HG03565 (cell line): ENCODE measurements at regions not wholly inside any gene's neighbourhood (a gene's known extent, or its start where the extent isn't known, plus 50 kb on each side); places are given as distances from the start of the nearest gene placed in this dataset.
"Not testable (repeated sequence)": the region's sequence is repeated elsewhere in the genome, so short reads cannot be mapped to it uniquely, and the experiment has no call there.

Experiments used
- ATAC-seq: cut with Tn5 transposase; IDR thresholded peaks from one replicate; pipeline ENCODE4 v1.9.1; 2021; ENCODE audit warnings: mild to moderate bottlenecking, moderate library complexity; ENCODE audit not compliant: unreplicated experiment

GRCh38 chr3:88403319-88403718 lies 253.6 kb downstream of the C3orf38 start:
- ATAC-seq: no peak

DNA sequence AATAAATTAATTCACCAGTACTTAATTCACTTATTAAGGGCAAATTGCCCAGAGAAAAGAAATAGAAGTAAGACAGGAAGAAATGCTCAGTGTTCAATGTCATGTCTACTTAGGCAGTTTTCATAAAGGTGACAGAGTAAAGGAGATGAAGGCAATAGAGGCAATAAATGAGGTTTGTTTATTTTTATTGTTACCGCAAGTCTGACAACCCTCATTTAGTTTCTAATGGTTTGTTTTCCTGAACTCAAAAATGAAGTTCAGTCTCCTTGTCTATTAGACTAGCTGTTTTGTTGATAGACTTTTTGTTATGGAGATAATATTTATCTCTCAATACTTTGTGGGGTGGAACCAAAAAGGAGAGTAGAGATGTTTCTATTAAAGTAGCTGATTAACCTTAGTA lies 258.3 kb downstream of the C3orf38 start:
- no peak for ATAC-seq

- ATAC-seq: no peak
Measured at GRCh38 chr3:88408935-88409334, 259.2 kb downstream of the C3orf38 start.

DNA sequence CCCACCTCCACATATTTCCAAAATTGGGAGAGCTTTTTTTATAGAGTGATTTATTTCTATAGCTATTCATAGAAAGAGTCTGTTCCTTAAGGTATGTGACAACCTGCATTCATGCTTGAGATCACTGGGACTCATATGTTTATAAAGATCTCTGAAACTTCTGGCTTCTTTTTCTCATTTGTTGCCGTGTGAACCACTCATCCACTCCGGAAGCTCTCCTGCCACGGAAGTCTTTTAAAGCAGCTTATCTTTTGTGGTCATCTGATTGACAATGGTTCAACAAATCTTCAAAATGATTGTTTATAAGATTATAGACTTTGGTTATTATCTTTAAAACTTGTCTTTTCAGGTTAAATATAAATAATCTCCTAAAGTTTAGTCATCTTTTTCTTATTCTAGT lies 260.5 kb downstream of the C3orf38 start:
- ATAC-seq: no peak

- ATAC-seq: no peak
Measured at GRCh38 chr3:88412346-88412745, 262.6 kb downstream of the C3orf38 start.

DNA sequence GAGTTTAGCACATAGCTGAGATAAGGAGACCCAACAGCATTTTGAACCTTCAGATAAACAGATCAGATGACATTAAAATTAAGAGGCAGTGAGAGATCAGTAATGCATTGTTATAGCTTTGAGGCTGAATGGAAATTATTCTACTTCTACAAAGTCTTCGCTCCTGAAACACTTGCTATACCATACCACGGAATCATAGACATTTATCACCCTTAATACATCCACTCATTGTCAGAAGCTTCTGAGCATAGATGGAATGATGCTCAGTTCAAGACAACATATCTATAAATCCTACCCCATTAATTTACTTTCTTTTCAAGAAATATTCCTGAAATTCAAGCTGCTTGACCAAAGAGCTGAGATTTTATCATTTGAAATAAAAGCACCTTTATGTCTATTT lies 266.7 kb downstream of the C3orf38 start:
- no peak for ATAC-seq

- no peak for ATAC-seq
Measured at GRCh38 chr3:88418219-88418618, 268.5 kb downstream of the C3orf38 start.

DNA sequence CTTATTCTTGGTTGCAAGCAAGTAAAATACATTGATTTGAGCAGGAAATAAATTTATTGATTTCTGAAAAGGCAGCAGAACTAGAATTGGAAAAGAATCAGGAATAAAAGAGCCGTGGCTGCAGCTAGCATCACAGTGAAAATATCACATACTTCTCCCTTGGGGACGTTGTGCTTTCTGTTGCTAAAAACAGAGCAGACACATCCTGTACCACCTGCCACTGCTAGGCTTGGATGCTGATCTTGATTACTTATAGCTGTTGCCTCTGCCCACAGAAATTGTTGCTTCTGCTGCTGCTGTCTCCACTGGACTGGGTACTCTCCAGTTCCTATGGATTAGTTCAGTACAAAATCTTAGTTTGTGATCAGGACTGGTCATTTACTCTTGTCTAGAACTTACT lies 283.8 kb downstream of the C3orf38 start:
- ATAC-seq: peak; percentile 98

DNA sequence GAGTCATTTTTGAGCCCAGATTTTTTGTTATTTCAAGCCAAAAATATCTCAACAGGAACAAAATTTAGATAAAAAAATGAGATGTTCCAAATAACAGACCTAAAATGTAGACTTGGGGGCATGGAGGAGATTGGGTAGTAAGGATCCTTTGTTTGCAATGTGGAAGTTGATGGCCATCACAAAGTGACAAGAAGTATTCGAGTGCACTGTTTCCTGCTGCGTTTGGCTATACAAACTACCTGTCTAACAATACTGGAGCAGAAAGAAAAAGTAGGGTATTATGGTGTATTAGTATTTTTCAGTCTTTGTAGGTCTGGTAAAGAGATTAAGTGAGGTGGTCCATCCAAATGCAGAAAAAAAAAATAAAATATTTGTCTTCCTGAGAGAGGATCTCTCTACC lies 284.2 kb downstream of the C3orf38 start:
- ATAC-seq: no peak

GRCh38 chr3:88440701-88441100 lies 290.9 kb downstream of the C3orf38 start:
- peak; percentile 79 for ATAC-seq

- ATAC-seq: no peak
Measured at GRCh38 chr3:88443066-88443465, 293.3 kb downstream of the C3orf38 start.

DNA sequence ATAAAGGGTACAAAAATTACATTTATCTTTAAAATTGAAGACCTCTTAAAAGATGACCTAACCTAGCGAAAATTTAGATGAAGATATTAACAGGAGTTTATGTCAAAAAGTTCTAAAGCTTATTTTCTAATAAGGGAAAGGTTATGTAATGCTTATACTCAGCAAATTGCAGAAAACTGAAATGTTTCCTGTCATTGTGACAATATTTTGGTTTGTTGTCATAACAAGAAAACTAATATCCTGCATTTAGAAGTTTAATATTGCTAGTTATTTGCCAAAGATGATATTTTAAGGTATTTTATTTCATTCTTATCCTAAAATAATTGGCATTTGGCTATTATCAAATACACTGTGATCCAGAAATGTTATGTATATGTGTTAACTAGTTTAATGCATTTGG lies 294.5 kb downstream of the C3orf38 start:
- ATAC-seq: no peak

DNA sequence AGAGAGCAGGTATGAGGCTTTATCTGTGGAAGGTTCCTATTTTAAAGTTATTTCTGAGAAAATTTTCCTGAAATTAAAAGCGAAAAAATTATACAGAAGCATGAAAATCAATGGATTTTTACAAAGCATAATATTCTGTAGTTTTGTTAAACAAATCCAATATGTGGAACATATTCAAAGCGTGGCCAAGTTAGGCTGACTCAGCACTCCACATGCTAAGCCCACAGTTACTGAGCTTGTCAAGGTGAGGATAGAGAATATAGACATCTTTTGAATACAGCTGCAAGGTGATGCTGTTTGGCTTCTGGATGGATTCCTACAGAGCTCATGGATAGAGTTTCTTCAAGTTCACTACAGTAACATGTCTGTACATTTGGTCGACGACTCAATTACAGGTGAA lies 302.5 kb downstream of the C3orf38 start:
- no peak for ATAC-seq

DNA sequence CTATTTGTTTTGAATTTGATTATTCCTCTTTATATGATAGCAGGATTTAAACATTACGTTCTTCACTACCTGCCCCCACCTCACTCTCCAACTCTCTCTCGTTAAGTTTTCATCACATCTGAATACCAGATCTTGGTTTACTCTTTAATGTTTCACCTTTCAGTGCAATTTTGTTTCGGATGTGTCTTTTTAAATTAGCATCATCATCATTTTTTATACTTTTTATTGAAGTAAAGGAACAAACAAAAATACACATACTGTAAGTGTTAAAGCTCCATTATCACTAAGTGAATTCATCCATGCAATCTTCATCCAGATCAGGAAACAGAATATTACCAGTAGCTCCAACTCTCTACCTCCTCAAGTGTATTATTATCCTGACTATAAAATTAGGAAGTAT lies 310.6 kb downstream of the C3orf38 start:
- no peak for ATAC-seq

GRCh38 chr3:88462230-88462629 lies 312.5 kb downstream of the C3orf38 start:
- ATAC-seq: no peak

GRCh38 chr3:88467191-88467590 lies 317.4 kb downstream of the C3orf38 start:
- ATAC-seq: no peak

GRCh38 chr3:88469216-88469615 lies 319.5 kb downstream of the C3orf38 start:
- no peak for ATAC-seq

DNA sequence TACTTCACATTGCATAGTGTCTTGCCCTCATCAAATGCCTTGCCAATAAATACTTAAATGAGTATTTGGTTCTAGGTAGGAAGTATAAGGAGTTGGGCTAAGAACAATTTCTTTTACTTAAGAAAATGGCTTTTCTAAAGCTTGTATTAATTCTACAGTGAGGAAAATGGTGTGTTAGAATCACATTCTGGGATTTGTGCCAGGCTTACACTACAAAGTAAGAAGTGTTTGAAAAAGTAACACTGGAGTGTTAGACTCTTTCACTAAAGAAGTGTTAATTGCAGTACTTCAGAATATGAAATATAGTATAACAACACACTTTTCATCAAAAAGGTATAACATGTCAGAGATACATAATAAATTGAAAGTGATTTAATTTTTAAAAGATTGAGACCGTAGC lies 328.7 kb downstream of the C3orf38 start:
- ATAC-seq: no peak

- ATAC-seq: no peak
Measured at GRCh38 chr3:88480822-88481221, 331.1 kb downstream of the C3orf38 start.

DNA sequence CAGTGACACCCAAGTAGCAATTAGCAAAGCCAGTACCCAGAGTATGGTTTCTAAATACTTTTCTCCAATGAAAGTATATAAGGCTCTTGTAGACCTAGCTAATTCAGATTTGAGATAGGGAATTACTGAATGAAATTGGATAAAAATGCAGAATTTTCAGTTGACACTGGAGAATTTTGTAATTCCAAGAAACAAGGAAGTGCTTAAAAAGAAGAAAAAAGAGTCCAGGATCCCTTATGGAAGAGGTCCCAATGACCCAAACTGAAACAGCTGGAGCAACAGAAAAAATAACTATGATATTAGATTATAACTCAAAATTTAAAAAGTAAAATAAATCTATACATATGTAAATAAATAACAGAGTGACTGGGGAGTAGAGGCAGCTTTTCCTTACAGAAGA lies 335.2 kb downstream of the C3orf38 start:
- no peak for ATAC-seq

DNA sequence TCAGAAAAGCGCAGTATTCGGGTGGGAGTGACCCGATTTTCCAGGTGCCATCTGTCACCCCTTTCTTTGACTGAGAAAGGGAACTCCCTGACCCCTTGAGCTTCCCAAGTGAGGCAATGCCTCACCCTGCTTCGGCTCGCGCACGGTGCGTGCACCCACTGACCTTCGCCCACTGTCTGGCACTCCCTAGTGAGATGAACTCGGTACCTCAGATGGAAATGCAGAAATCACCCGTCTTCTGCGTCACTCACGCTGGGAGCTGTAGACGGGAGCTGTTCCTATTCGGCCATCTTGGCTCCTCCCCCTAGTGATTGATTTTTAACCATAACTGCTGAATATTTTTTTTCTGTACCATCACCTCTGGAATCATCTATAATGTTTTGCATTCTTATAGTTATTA lies 359.1 kb downstream of the C3orf38 start:
- not testable (repeated sequence) for ATAC-seq

- no peak for ATAC-seq
Measured at GRCh38 chr3:88509582-88509981, 359.8 kb downstream of the C3orf38 start.

DNA sequence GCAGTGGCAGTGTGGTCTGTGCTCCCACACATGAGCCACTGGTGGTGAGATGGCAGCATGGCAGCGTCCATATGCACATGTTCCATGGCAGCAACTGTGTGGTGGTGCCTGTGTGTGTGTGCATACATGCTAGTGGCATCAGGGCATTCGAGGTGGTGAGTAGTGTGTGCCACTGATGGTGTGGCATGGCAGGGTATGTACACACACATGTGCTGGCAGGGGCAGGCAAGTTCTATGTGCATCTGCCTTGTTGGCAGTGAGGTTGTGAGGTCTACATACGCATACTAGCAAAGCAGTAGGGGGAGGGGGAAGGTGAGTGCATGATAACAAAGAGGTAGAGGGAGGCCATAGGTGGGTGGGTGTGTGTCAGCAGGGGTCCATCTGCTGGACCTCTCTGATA lies 378.7 kb downstream of the C3orf38 start:
- no peak for ATAC-seq

- ATAC-seq: no peak
Measured at GRCh38 chr3:88534534-88534933, 384.8 kb downstream of the C3orf38 start.
